OCI-M1 (cell line): ENCODE measurements at regions not wholly inside any gene's neighbourhood (a gene's known extent, or its start where the extent isn't known, plus 50 kb on each side); places are given as distances from the start of the nearest gene placed in this dataset.

Source experiments
- DNase-seq: peaks from one replicate; lab custom pipeline; 2025; lab: John Stamatoyannopoulos, UW

DNA sequence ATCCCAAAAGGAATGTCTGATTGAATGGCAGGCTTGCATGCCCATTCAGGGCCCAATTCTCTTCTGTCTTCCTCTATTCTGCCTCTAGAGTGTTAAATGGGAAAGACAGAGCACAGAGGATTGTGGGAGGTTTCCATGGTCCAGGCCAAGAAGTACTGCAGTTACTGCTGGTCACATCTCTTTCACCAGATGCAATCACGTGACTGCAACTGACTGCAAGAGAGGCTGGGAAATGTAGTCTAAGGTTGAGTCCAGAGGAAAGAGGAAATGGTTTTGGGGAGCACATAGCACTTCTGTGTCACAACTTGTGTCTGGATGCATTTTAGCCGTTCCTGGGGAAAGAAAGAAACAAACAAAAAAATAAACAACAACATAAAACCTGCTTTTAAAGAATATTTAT is 336.4 kb upstream of the BTBD3 start:
- DNase-seq: peak; percentile 93

DNA sequence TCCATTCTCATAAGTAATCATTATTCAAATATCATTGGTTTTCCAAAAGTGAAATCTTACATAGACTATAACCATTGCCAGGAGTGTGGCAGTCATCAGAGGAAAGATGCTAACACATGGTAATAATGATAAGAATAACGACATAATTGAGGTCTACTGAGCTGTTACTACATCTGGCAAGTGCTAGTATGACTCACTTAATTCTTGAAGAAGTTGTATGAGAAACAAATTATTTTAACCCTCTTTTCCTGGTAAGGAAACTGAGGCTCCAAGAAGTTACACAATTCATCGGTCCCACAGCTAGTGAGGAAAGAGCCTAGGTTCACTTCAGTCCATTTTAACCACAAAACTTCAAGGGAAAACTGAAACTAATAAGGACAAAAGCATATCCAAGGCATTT is 335.6 kb upstream of the BTBD3 start:
- DNase-seq: peak; percentile 84

DNA sequence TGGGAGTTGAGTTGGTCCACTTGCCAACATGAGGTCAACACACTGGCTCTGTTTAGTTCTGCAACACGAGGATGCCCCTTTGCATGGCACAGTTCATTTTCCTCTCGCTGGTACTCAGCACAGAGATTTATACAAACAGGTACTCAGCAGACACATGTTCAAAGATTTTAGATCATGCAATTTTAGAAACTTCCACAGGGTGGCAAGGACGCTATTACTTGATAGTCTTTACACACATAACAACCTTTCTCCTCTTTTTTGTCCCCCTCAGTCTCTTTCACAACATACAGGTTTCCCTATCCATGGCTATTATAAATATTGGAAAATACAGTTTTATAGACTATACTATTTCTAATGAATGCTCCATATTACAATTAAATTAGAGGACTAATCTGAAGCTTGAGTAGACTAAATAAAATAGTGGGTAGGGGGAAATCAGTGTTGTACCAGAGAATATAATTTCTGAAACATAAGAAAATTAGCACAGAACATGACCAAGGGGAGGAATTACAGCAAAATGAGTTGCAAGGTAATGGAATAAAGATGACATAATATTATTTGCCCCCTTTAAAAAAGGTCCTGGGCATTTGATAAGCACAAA is 331.8 kb upstream of the BTBD3 start:
- peak; percentile 63 for DNase-seq

DNA sequence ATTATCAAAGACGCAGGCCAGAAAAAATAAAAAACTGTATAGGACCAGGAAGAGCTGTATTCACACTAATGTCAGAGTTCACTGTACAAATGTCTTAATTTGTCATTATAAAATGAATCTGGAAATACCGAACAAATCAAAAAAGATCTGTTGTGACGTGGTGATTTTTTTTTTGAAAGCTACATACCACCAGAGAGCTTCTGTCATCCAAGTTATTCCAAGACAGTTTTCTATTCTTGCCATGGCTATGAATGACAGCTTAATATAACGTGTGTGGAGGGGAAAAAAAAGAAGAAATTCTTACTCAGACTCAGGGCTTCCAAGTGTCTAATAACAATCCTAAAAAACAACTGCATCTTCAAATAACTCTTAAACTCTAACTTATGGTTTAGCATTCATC is 328.8 kb upstream of the BTBD3 start:
- no peak for DNase-seq

DNA sequence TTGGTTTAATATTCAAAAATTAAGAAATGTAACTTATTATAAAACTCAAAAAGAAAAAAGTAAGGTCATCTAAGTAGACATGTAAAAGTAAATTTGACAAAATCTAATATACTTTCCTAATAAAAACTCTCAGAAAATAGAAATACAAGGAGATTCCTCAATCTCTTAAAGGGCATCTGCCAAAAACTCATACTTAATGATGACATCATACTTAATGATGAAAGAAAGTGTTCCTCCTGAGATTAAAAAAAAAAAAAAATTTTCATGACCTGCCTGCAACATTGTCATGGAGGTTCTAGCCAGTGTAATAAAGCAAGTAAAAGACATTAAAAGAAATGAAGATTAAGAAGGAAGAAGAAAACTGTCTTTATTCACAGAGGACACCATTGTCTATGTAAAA is 325.7 kb upstream of the BTBD3 start:
- DNase-seq: no peak

DNA sequence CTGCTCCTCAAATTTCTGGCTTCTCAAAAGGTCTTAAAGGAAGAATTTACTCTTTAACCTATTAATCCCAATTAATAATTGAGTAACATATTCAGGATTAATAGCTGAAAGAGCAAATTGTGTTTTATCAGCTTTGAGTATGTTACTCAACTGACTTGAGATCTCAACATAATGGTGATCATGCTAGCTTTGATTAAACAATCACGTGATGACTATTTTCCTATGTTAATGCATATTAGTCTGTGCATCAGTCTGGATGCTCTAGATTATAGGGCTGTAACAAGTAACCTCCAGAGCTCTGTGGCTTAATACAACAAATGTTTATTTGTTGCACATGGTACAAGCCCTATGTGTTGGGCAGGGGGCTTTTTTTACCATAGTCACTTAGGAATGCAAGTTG is 313.4 kb upstream of the BTBD3 start:
- DNase-seq: no peak

DNA sequence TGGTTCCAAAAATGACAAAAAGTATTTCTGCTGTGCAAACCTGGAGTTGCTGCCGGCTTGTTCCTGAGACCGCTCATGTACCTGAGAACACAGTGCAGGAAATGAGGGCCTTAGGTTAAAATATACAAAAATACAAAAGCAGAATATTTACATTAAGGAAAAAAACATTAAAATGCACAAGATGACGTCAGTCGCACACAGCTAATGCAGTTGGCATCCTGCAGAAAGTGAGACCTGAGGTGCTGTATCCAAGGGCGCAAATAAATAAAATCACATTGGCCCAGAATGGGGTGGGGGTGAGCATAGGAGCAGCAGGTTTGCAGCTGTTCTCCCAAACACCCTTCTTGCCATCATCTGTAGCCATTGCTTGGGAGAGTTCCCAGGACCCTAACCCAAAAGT is 310.6 kb upstream of the BTBD3 start:
- DNase-seq: no peak

DNA sequence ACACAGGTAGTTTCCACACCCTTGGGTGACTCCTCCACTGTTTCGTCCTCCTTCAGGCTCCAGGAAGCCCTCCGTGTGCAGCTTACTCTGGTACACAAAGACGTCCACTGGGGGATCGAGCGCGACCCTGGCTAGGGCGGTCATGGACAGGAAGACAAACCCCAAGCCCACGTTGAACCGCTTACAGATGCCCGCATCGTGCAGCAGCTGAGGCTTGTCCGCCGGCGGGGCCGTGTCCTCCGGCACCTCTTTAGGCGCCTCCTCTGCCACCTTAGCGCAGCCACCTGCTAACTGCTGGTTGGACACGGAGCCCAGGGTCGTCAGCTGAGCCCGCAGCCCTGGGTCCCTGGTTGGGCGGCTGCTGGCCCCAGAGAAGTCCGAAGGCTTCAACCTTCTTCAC is 309.0 kb upstream of the BTBD3 start:
- no peak for DNase-seq

DNA sequence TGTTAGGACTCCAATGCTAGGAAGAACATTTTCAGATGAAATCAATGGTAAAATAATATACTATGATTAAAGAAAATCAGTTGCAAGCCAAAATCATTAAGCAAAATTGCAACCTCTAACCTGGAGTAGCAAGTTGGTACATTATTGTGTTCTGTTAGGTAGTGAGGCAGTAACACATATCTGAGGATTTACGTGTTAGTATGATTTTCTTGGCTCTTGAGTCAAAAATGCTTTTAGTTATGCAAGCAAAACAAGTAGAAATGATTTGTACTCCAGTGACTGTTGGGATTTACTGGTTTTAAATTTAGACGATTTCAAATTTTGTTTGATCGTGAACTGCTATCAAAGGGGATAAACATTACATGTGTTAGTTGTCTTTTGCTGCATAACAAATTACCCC is 293.0 kb upstream of the BTBD3 start:
- DNase-seq: no peak

DNA sequence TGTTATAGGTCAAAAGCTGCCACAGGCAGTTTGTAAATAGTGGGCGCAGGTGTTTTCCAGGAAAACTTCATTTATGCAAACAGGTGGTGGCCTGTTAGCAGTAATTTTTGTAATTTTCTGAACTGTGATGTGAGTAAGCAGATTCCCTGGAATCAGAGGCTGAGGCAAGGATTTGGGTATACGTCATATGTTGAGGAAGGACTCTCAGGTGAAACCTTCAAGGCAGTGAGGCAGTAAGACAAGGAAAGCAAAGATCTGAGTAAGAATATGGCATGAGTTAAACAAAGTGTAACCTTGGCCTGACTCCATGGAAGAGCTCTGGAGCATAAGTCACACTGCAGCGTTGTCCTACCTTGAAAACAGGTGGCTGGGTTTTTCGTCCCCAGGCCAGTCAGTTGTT is 291.1 kb upstream of the BTBD3 start:
- DNase-seq: no peak

DNA sequence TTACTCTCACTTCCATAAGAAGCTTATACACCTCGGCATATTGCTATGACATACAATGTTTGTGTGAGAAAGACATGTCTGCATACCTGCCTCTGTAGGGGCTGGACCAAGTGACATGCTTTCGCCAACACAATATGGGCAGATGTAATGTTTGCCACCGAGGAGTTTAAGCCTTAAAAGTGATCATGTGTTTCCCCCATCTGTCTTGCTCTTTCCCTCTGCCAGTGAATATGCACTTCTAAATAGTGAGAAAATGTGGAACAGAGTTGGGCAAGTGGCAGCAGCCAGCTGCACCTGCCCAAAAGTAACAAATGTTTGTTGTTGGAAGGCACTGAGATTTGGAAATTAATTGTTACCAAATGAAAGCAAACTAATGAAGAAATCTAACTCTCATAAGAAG is 274.8 kb upstream of the BTBD3 start:
- DNase-seq: no peak

DNA sequence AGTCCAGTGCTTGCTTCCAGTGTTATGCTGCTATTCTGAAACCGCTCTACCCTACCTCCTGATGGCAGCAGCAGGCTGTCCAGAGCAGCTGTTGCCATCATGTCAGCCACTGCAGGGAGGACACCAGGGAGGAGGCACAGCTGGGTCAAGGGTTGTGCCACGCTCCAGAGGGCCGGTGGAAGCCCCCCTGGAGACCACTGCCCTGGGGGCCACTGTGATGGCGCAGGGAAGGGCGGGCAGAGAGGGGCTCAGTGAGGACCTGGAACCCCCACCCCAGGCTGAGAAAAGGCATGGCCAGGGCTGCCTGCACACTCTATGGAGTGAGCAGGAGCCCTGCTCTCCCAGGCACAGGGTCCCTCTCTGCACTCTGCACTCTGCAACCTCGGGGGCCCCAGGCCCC is 271.3 kb upstream of the BTBD3 start:
- DNase-seq: no peak

DNA sequence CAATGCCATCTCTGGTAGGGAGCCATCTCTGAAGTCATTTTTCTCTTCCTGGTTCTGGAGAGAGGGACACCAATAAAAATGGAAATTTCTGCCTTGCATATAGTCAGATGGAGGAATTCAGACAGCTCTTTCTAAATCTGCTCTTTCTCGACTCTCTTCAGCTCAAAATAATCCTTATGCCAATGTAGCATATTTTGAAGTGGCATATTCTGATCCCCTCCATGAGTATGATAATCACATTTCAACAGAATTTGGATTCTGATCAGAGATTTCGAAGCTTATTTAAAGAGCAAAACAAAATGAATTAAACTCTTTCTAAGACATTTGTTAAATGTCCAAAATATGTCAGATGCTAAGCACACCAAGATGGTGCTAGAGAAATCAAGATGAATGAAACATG is 267.1 kb upstream of the BTBD3 start:
- no peak for DNase-seq

DNA sequence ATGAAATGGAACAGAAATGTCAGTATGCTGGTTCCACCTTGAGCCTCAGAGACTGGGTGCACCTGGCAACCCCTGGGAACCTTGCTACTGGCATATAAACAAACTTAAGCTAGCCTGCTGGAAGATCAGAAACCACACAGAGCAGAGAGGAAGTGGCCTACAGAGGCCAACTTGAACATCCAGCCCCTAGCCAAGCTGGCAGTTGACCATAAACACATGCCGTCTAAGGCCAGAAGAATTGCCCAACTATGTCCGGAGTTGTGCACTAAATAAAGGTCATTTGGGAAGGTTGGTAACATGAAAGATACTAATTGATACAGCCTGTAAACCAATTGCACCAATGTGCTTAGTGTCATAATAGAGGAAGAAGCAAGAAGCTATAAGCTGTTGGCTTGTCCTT is 266.6 kb upstream of the BTBD3 start:
- peak; percentile 31 for DNase-seq

DNA sequence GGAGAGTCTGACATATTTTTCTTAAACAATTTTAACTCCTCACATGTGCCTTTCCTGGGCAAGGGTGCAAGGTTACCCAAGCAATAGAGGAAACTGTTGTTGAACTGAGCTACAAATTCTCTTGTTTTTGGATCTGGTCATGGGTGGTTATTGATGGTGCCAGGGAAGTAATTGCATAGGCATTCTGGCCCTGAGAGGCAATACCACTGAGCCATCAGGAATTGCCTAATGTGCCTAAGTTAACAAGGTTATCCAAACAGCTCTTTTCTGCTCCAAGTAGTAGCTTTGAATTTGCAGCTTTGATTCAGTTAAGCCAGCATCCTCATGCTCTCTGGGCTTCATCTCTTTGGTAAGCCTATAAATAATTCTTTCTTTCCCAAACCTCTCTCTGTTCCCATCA is 266.0 kb upstream of the BTBD3 start:
- no peak for DNase-seq

DNA sequence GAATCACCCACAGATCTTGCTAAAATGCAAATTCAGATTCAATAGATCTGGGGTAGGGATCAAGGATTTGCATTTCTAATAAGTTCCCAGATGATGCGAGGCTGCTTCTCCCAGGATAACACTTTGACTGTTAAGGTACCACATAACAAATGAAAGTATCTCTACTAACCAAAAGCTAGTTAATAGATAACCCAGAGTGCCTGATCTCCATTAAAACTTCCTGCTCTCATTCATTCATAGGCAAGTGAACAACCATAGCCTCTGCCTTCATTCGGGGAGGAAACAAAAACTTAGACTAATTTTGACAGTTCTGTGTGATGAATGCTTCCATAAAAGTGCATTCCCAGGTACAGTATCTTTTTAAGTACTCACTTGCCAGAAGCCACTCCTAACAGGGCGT is 265.6 kb upstream of the BTBD3 start:
- no peak for DNase-seq

DNA sequence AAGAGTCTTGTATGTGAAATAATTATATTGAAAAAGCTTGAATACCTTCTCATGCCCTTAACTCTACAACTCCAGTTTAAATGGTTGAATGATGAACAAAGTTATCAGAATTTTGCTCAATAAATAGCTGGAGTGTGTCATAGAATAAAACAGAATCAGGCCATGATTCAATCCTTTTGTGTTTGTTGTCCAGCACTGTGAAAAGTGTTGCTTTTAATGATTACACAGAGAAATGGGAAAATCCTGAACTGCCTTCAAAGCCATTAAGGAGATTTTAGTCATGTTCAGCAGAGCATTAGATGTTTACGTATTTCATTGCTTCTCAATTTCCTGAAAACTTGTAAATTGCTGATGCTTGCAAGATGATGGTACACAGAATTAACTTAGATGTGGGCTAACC is 262.9 kb upstream of the BTBD3 start:
- DNase-seq: no peak

DNA sequence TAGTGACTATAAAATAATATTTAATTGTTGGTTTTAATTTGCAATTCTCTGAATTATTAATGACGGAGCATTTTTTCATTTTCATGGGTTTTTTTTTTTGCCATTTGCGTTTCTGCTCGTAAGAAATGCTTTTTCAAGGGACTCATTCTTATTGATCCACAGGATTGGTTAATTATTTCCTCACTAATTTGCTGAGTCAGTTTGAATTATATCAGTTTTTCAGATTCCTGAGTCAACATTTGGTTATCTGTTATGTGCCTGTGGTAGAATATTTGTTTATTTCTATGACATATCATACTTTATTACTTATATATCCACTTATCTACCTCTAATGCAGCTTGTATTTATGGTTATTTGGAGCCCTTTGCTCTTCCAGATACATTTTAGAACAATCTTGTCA is 257.0 kb upstream of the BTBD3 start:
- DNase-seq: no peak

DNA sequence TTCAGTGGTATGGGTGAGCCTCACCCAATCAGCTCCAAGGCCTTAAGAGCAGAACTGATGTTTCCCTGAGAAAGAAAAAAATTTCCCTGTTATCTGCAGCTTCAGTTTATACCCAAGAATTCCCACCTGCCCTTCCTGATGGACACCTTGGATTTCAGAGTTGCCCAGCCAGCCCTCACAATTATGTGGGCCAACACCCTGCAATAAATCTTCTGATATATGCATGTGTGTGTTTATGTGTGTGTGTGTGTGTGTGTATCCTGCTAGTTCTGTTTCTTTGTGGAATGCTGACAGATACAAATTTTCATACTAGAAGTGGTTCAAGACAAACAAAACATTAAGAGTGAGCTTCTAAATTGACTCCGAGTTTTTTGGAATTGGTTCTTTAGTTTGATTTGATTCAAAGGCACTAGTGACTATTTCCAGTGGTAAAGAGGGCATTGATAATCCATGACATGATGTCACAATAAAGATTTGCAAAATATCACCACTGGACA is 246.6 kb upstream of the BTBD3 start:
- DNase-seq: no peak

DNA sequence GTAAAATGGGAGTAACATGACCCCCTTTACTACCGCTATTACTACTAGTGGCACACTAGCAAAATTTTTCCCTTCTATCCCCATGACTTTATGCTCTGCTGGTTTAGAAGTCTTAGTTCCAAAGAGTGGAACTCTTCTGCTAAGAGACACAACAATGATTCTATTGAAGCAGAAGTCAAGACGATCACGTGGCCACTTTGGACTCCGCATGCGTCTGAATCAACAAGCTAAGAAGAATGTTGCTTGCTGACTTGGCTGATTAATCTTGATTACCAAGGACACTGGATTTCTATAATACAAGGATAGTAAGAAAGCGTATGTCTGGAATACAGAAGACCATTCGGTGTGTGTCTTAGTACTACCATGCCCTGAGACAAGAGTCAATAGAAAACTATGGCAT is 244.7 kb upstream of the BTBD3 start:
- DNase-seq: no peak

DNA sequence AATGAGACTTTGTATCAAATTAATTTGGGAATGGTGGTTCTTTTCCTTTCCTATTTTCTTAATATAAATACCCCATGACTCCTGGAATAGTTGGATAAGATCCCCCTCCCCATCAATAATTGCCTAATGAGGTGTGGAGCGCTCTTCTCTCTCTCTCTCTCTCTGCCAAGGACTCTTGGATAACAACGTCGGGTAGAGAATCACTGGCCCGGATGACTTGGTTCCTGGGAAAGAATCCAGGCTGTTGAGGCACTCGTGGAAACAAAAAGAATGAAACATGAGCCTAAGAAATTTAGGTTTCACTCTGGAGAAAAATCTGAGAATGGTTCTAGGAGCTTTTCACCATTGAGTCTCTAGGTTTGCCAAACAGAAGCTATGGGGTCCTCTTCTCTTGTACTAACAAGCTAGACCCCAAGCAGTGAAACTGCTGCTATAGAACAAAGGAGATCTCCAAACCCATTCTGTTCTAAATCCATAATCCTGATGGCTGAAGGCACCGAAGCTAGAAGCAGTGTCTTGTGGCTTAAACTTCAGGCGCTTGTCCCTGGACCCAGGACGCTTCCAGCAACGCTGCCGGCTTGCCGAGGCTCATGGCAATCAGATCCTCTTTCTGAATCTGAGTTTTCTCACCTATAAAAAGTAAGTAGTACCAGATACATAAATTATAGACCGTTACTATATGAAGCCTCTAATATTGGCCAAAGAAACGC is 241.6 kb upstream of the BTBD3 start:
- no peak for DNase-seq

DNA sequence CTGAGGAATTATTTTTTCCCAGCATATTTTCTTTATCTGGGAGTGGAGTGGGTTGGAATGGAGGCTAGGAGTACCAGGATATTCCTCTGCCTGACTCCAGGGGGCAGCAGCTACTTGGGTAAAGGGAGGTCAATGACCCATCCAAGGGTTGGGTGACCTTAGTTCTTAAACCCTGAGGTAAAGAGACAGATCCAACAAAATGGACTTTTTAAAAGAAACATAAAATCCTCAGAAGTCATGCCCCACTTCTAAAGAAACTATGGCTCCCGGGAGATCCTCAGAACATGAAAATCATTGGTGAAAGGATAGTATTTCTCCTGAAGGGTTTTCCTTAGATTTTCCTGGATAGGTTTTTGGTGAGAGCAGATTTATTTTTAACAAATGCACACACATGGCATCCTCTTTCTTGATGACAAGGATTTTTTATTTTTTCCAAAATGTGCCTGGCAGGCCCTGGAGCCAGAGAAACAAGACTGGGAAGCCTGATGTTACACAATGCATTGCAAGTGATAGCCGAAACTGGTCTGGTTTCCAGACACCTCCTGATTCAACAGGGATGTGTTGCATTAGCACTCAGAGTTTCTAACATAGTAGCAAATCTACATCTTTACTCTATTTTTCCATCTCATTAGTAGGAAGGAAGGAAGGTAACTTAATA is 240.9 kb upstream of the BTBD3 start:
- DNase-seq: peak; percentile 61

DNA sequence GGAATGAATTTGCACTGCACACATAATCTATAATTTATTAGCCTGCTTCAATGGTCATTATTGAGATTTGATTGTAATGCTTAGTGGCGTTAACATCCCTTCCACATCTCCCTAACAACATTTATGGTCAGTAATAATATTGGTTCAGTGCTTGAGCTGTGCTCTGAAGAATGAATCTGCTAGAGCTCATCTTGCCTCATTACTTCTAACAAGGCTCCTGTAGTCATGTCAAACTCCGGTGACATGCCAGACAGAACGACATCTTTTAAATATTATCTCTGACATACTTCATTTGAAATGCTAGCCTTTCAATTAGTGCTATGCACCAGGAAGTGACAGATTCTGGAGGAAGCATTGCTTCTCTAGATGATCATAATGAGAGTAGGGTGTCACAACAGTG is 240.3 kb upstream of the BTBD3 start:
- no peak for DNase-seq

DNA sequence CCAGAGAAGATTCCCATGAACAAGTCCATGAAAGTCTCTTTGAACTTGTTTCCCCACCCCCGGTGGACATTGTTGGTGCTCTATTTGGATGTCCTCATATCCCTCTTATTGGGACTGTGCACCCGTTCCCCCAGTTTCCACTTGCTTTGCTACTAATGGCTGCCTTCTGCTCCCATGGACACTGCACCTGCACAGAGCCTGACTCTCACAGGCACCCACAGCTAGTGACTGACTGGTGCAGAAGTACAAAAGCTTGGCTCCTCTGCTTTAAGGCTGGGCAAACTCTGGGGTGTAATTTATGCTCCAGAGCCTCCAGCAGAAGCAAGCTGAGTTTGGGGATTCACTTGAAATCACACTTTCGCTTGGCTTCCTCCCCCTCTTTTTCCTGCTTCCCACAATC is 239.9 kb upstream of the BTBD3 start:
- DNase-seq: no peak
